ENCODE measurements at regions not wholly inside any gene's neighbourhood (a gene's known extent, or its start where the extent isn't known, plus 50 kb on each side); places are given as distances from the start of the nearest gene placed in this dataset.
"Not testable (repeated sequence)": the region's sequence is repeated elsewhere in the genome, so short reads cannot be mapped to it uniquely, and the experiment has no call there.

GRCh38 chr11:47928426-47928825, 51.9 kb upstream of the PTPRJ start:
- no peak for DNase-seq

- DNase-seq: no peak
Observed at GRCh38 chr11:47924184-47924691, 56.1 kb upstream of the PTPRJ start.

GRCh38 chr11:47923667-47924066, 56.7 kb upstream of the PTPRJ start:
- DNase-seq: no peak

- DNase-seq: not testable (repeated sequence)
Observed at GRCh38 chr11:47921080-47921555, 59.2 kb upstream of the PTPRJ start.

- peak; percentile 53 for DNase-seq
Observed at GRCh38 chr11:47918882-47919495, 61.4 kb upstream of the PTPRJ start.

GRCh38 chr11:47918370-47918690, 62.0 kb upstream of the PTPRJ start:
- DNase-seq: peak; percentile 24

GRCh38 chr11:47917599-47918369, 62.6 kb upstream of the PTPRJ start:
- DNase-seq: peak; percentile 61

GRCh38 chr11:47916361-47916841, 64.0 kb upstream of the PTPRJ start:
- DNase-seq: peak; percentile 49

- DNase-seq: no peak
Observed at GRCh38 chr11:47915783-47916182, 64.6 kb upstream of the PTPRJ start.

GRCh38 chr11:47915374-47915773, 65.0 kb upstream of the PTPRJ start:
- DNase-seq: peak; percentile 72

GRCh38 chr11:47914743-47915142, 65.6 kb upstream of the PTPRJ start:
- no peak for DNase-seq

- DNase-seq: no peak
Observed at GRCh38 chr11:47913529-47914244, 65.5 kb upstream of the NUP160 start.

GRCh38 chr11:47912843-47913437, 64.8 kb upstream of the NUP160 start:
- no peak for DNase-seq

- DNase-seq: no peak
Observed at GRCh38 chr11:47911149-47911548, 63.0 kb upstream of the NUP160 start.

GRCh38 chr11:47908198-47908597, 60.0 kb upstream of the NUP160 start:
- DNase-seq: no peak

- DNase-seq: no peak
Observed at GRCh38 chr11:47907499-47907898, 59.3 kb upstream of the NUP160 start.

GRCh38 chr11:47906066-47906465, 57.9 kb upstream of the NUP160 start:
- DNase-seq: no peak

- no peak for DNase-seq
Observed at GRCh38 chr11:47905358-47906059, 57.4 kb upstream of the NUP160 start.

GRCh38 chr11:47904808-47905207, 56.7 kb upstream of the NUP160 start:
- no peak for DNase-seq

GRCh38 chr11:47904048-47904447, 55.9 kb upstream of the NUP160 start:
- DNase-seq: no peak

- no peak for DNase-seq
Observed at GRCh38 chr11:47899801-47900200, 51.7 kb upstream of the NUP160 start.

All from activated effector memory CD4-positive, alpha-beta T cell treated with anti-CD3 and anti-CD28 coated beads, Interleukin-2, amount 50 U/mL, for 16 hours (primary cell).